ENCODE measurements at regions not wholly inside any gene's neighbourhood (a gene's known extent, or its start where the extent isn't known, plus 50 kb on each side); places are given as distances from the start of the nearest gene placed in this dataset.

DNA sequence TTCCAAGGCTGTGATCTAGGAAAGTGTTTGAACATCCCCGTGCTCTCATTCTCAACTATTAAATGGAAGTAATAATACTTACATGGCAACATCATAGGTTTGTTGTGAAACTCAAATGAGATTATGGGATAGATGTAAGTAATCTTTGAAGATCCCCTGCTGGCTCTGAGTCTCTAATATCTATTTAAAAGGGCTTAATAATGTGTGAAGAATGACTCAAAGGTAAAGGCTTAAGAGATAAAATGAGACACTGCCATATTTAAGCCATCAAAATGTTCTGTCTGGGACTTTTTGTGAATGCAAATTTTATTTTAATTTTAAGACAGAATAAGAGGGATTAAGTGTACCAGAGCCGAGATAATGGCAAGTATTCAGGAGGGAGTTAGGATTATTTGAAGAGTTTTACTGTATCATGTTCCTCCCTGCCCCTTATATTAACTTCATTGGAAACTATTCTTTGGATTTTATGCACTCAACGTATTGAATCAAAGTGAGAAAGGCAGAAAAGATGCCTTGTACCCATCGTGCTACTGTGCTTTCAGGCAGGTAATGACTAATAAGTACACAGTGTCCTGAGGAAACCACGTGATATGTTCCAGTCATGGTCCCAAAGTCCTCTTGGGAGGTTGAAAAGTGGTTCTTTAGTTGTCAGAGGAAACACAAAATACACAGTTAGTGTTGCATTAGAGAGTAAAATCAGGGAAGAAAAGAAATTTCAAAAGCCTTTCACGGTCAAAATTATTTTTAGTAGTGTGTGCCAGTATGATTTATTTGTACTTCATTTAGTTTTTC is 192.4 kb downstream of the RBM46 start:
- TF ChIP-seq, protein P1, sequence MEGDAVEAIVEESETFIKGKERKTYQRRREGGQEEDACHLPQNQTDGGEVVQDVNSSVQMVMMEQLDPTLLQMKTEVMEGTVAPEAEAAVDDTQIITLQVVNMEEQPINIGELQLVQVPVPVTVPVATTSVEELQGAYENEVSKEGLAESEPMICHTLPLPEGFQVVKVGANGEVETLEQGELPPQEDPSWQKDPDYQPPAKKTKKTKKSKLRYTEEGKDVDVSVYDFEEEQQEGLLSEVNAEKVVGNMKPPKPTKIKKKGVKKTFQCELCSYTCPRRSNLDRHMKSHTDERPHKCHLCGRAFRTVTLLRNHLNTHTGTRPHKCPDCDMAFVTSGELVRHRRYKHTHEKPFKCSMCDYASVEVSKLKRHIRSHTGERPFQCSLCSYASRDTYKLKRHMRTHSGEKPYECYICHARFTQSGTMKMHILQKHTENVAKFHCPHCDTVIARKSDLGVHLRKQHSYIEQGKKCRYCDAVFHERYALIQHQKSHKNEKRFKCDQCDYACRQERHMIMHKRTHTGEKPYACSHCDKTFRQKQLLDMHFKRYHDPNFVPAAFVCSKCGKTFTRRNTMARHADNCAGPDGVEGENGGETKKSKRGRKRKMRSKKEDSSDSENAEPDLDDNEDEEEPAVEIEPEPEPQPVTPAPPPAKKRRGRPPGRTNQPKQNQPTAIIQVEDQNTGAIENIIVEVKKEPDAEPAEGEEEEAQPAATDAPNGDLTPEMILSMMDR (conservative IDR thresholded peaks at IDR 0.05 in 1 of 2, IDR thresholded peaks at IDR 0.05 in 1 of 2; ENCODE audit: extremely low read depth in 1 of 2, insufficient read depth in 1 of 2, low read depth in 1 of 2, low read length in 2 of 2): no peak
- TF ChIP-seq EZH2 (IDR thresholded peaks at IDR 0.05; ENCODE audit: borderline replicate concordance, low read length): no peak
